LNCaP clone FGC (cell line): ENCODE measurements at regions not wholly inside any gene's neighbourhood (a gene's known extent, or its start where the extent isn't known, plus 50 kb on each side); places are given as distances from the start of the nearest gene placed in this dataset.

Experiments
- DNase-seq: peaks from one replicate; pipeline ENCODE4 v3.0.0-alpha.2; 2011; ENCODE audit warnings: low read depth
- H3K4me3 ChIP-seq: 2 replicates; pipeline ENCODE4 v1.5.1; 2011; ENCODE audit warnings: mild to moderate bottlenecking, low read depth, low read length, control low read depth
- CTCF ChIP-seq: IDR thresholded peaks from 2 replicates; pipeline ENCODE4 v1.5.1; 2012; ENCODE audit warnings: mild to moderate bottlenecking; ENCODE audit not compliant: control insufficient read depth, insufficient read depth; ENCODE audit errors: extremely low read depth

- no peak for DNase-seq
Observed at GRCh38 chr10:123479640-123480039, 186.5 kb upstream of the GPR26 start.

GRCh38 chr10:123480344-123480743 lies 185.8 kb upstream of the GPR26 start:
- no peak for TF ChIP-seq CTCF
- H3K4me3 ChIP-seq = no peak overlapping the region
- no peak for DNase-seq

More at GRCh38 chr10:123479640-123480039, 186.5 kb upstream of the GPR26 start:
- TF ChIP-seq CTCF = no peak
- no peak overlapping the region for H3K4me3 ChIP-seq

- DNase-seq = no peak
- no peak for TF ChIP-seq CTCF
- H3K4me3 ChIP-seq = no peak overlapping the region
Observed at GRCh38 chr10:123480845-123481244, 185.3 kb upstream of the GPR26 start.

- DNase-seq = no peak
- H3K4me3 ChIP-seq = no peak overlapping the region
- no peak for TF ChIP-seq CTCF
Observed at GRCh38 chr10:123484722-123485121, 181.4 kb upstream of the GPR26 start.

- DNase-seq = no peak
- TF ChIP-seq CTCF = no peak
- H3K4me3 ChIP-seq = no peak overlapping the region
Observed at GRCh38 chr10:123485341-123485960, 180.7 kb upstream of the GPR26 start.

- no peak overlapping the region for H3K4me3 ChIP-seq
- DNase-seq = no peak
- no peak for TF ChIP-seq CTCF
Observed at GRCh38 chr10:123488436-123488835, 177.7 kb upstream of the GPR26 start.

- DNase-seq = no peak
- no peak overlapping the region for H3K4me3 ChIP-seq
- TF ChIP-seq CTCF = no peak
Observed at GRCh38 chr10:123491364-123491763, 174.8 kb upstream of the GPR26 start.
